Epithelial cell of esophagus (primary cell): ENCODE measurements at regions not wholly inside any gene's neighbourhood (a gene's known extent, or its start where the extent isn't known, plus 50 kb on each side); places are given as distances from the start of the nearest gene placed in this dataset.

Experiments
- DNase-seq: peaks from one replicate; pipeline ENCODE4 v3.0.0; 2010; ENCODE audit warnings: low read depth
- H3K4me3 ChIP-seq: 2 replicates; pipeline ENCODE4 v1.5.1; 2011; ENCODE audit warnings: mild to moderate bottlenecking, low read length, control low read depth
- CTCF ChIP-seq: IDR thresholded peaks from 2 replicates; pipeline ENCODE4 v1.5.1; 2011; ENCODE audit warnings: low read depth, mild to moderate bottlenecking, low read length, control low read depth, inconsistent platforms; ENCODE audit not compliant: insufficient read depth; ENCODE audit errors: missing control alignments

GRCh38 chr2:221810650-221811049 is 238.5 kb upstream of the EPHA4 start:
- DNase-seq = no peak
- no peak overlapping the region for H3K4me3 ChIP-seq
- no peak for TF ChIP-seq CTCF

- DNase-seq = no peak
Observed at GRCh38 chr2:221810245-221810644, 238.1 kb upstream of the EPHA4 start.

GRCh38 chr2:221808488-221808887 is 236.4 kb upstream of the EPHA4 start:
- DNase-seq = no peak
- no peak overlapping the region for H3K4me3 ChIP-seq
- TF ChIP-seq CTCF = no peak

More at GRCh38 chr2:221810245-221810644, 238.1 kb upstream of the EPHA4 start:
- no peak overlapping the region for H3K4me3 ChIP-seq
- no peak for TF ChIP-seq CTCF

- no peak for TF ChIP-seq CTCF
- no peak for DNase-seq
- H3K4me3 ChIP-seq = no peak overlapping the region
Observed at GRCh38 chr2:221807706-221808105, 235.6 kb upstream of the EPHA4 start.

GRCh38 chr2:221802089-221802488 is 230.0 kb upstream of the EPHA4 start:
- no peak for DNase-seq
- H3K4me3 ChIP-seq = no peak overlapping the region
- no peak for TF ChIP-seq CTCF

- no peak for TF ChIP-seq CTCF
- no peak for DNase-seq
- no peak overlapping the region for H3K4me3 ChIP-seq
Observed at GRCh38 chr2:221792971-221793521, 220.9 kb upstream of the EPHA4 start.

- no peak overlapping the region for H3K4me3 ChIP-seq
- TF ChIP-seq CTCF = no peak
- peak; percentile 46 for DNase-seq
Observed at GRCh38 chr2:221791844-221792243, 219.7 kb upstream of the EPHA4 start.
